GM12873 (cell line): ENCODE measurements at regions not wholly inside any gene's neighbourhood (a gene's known extent, or its start where the extent isn't known, plus 50 kb on each side); places are given as distances from the start of the nearest gene placed in this dataset.

Experiments
- TF ChIP-seq, protein P1 (sequence below): IDR thresholded peaks from 2 replicates; pipeline ENCODE4 v1.5.1; 2012; ENCODE audit warnings: low read depth, mild to moderate bottlenecking, moderate library complexity, low read length, control low read depth; ENCODE audit not compliant: insufficient read depth; ENCODE audit errors: missing control alignments

DNA sequence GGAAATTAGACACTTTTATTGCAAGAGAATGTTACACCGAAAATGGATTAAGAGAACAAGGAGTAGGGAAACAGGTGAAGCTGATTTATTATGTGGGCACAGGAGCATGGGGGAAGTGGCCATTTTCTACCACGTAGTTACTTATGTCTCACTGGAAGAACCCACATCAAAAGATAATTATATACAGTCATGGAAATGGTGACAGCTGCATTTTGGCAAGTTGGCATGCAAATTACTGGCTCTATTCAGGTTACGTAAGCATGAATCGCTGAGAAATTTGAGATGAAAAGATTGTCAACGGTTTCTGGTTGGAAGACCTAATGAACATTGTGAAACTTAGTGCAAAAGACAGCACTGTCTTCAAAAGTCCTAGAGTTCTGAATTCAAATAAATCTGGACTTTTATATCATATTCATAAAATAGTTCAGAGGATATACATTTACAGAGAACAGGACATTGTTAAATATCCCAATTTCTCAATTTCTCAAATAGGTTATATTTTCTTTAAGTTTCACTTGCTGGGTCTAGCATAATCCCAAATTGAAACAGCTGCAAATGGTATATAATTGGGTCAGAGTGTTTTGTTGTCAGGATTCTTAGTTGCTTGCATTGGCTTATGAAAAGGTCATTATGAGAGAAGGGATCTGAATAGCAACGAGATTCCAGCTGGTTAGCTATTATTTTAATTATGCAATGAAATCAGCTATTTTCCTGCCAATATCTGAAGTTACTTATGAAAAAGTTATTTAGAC is 567.8 kb downstream of the ZPLD1 start:
- TF ChIP-seq, protein P1, sequence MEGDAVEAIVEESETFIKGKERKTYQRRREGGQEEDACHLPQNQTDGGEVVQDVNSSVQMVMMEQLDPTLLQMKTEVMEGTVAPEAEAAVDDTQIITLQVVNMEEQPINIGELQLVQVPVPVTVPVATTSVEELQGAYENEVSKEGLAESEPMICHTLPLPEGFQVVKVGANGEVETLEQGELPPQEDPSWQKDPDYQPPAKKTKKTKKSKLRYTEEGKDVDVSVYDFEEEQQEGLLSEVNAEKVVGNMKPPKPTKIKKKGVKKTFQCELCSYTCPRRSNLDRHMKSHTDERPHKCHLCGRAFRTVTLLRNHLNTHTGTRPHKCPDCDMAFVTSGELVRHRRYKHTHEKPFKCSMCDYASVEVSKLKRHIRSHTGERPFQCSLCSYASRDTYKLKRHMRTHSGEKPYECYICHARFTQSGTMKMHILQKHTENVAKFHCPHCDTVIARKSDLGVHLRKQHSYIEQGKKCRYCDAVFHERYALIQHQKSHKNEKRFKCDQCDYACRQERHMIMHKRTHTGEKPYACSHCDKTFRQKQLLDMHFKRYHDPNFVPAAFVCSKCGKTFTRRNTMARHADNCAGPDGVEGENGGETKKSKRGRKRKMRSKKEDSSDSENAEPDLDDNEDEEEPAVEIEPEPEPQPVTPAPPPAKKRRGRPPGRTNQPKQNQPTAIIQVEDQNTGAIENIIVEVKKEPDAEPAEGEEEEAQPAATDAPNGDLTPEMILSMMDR, result no peak

GRCh38 chr3:103006526-103007183 is 571.8 kb downstream of the ZPLD1 start:
- TF ChIP-seq, protein P1, result no peak

DNA sequence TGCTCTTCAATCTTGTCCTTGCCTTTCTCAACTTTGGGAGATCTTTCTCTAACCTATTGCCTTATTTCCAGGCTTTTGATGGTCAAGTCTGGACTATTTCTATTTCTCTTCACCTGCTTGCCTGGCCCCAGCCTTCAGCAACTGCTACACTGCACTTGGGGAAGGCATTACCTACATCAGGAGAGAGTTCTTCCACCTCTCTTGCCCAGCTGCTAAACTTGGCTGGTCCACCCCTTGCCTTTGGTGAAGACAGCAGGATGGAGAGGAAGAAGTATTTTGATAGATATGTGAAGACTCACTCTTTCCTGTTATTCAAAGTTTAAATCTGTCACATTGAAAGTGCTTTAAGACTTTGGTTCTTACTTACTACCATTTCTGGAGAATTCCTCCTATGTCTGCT is 574.8 kb downstream of the ZPLD1 start:
- TF ChIP-seq, protein P1, result no peak

GRCh38 chr3:103025880-103026279 is 591.1 kb downstream of the ZPLD1 start:
- TF ChIP-seq, protein P1, result no peak

GRCh38 chr3:103033841-103034240 is 599.0 kb downstream of the ZPLD1 start:
- TF ChIP-seq, protein P1, result no peak

GRCh38 chr3:103047640-103048039 is 612.8 kb downstream of the ZPLD1 start:
- TF ChIP-seq, protein P1, result no peak

- TF ChIP-seq, protein P1, result no peak
Measured at GRCh38 chr3:103048068-103048722, 613.4 kb downstream of the ZPLD1 start.
